Spleen (tissue), 11 donors: ENCODE measurements at regions not wholly inside any gene's neighbourhood (a gene's known extent, or its start where the extent isn't known, plus 50 kb on each side); places are given as distances from the start of the nearest gene placed in this dataset.

Experiments
- DNase-seq: peaks from one replicate; pipeline ENCODE4 v3.0.0-alpha.2; 2020
- H3K27ac ChIP-seq, 8 donors: fragments of 200-600 bp; sonication (generic) in 7 of 8; 1 replicate in 4 of 8; 2 replicates in 4 of 8; pipeline versions ENCODE4 v1.5.0 to v1.8.0; 2016 to 2021; ENCODE audit warnings: inconsistent platforms in 4 of 8, mild to moderate bottlenecking in 4 of 8, moderate library complexity in 1 of 8
- H3K27me3 ChIP-seq, 7 donors: fragments of 200-600 bp; sonication (generic) in 6 of 7; replicated peaks in 1 of 7; 1 replicate in 4 of 7; 2 replicates in 3 of 7; pipeline versions ENCODE4 v1.5.0 to v1.8.0; 2016 to 2021; ENCODE audit warnings: inconsistent platforms in 3 of 7, mild to moderate bottlenecking in 1 of 7
- H3K36me3 ChIP-seq, 6 donors: fragments of 200-600 bp; sonication (generic) in 5 of 6; 1 replicate in 4 of 6; 2 replicates in 2 of 6; pipeline versions ENCODE4 v1.5.0 to v1.8.0; 2016 to 2021; ENCODE audit warnings: inconsistent platforms in 2 of 6
- H3K4me1 ChIP-seq, 6 donors: fragments of 200-600 bp; sonication (generic) in 5 of 6; 1 replicate in 3 of 6; 2 replicates in 3 of 6; pipeline versions ENCODE4 v1.5.0 to v1.8.0; 2016 to 2021; ENCODE audit warnings: inconsistent platforms in 3 of 6
- H3K4me3 ChIP-seq, 8 donors: fragments of 200-600 bp; sonication (generic) in 7 of 8; 1 replicate in 4 of 8; 2 replicates in 4 of 8; pipeline versions ENCODE4 v1.5.0 to v1.8.0; 2016 to 2021; ENCODE audit warnings: inconsistent platforms in 4 of 8, mild to moderate bottlenecking in 4 of 8, moderate library complexity in 2 of 8
- H3K9me3 ChIP-seq, 8 donors: fragments of 200-600 bp; sonication (generic) in 7 of 8; 1 replicate in 4 of 8; 2 replicates in 4 of 8; pipeline versions ENCODE4 v1.5.0 to v1.8.0; 2016 to 2021; ENCODE audit warnings: inconsistent platforms in 4 of 8
- CTCF ChIP-seq, 11 experiments: fragments of 200-600 bp in 7 of 11; fragments of 450-650 bp in 4 of 11; sonication (generic) in 4 of 11; IDR thresholded peaks in 8 of 11; conservative IDR thresholded peaks in 3 of 11; 1 replicate in 7 of 11; 2 replicates in 4 of 11; pipeline versions ENCODE4 v1.4.0 to v1.8.0; 2016 to 2021; ENCODE audit warnings: antibody characterized with exemption in 11 of 11, inconsistent platforms in 4 of 11, mild to moderate bottlenecking in 1 of 11
- POLR2A ChIP-seq, 3 donors: fragments of 450-650 bp; IDR thresholded peaks; one replicate each; pipeline ENCODE4 v1.5.1; 2017; ENCODE audit warnings: antibody characterized with exemption in 3 of 3, mild to moderate bottlenecking in 1 of 3
- POLR2AphosphoS5 ChIP-seq, 3 donors: sonication (generic); formaldehyde crosslinking; IDR thresholded peaks; one replicate each; pipeline ENCODE4 v1.5.1; 2017; ENCODE audit warnings: antibody characterized with exemption in 3 of 3
- WGBS, 5 donors: extraction: QIAGEN DNeasy Blood & Tissue Kit in 3 of 5; methylation state at CpG; one replicate each; pipeline versions ENCODE4 v1.1.5 to v1.1.7; 2013 to 2018; 5-methylcytosine and 5-hydroxymethylcytosine counted together
- intact Hi-C: fragments of 100-400 bp; cut with DNase I; formaldehyde crosslinking; loops from one replicate; pipeline ENCODE4 v1.15.0; 2023; ENCODE audit warnings: low total_unique reads
- donor health status: healthy with polysubstance abuse.
- donor health status: DM: no; HTN: no; CAD: no; lungs with moderate emphysema.
- donor health status: DM: no; HTN: no; CAD: no.
- donor health status: Bipolar disorder and iron deficiency.
- donor health status: healthy.
- donor health status: DM: no; HTN: no; CAD: no.
- donor health status: DM: yes; HTN: yes; CAD: no.

- intact Hi-C loops: no loop called here
- H3K27ac ChIP-seq: no peak overlapping the region
- no peaks in the 10 kb centered on the region for H3K27me3 ChIP-seq
- WGBS, 5 donors: 88 to 97% (median 95%) methylated on average over 2 of the region's 2 CpGs
- TF ChIP-seq CTCF (IDR thresholded peaks at IDR 0.05 in 8 of 11, conservative IDR thresholded peaks at IDR 0.05 in 3 of 11) (no peak), POLR2A (IDR thresholded peaks at IDR 0.05) (no peak), POLR2AphosphoS5 (IDR thresholded peaks at IDR 0.05) (no peak)
- no peaks in the 10 kb centered on the region for H3K4me1 ChIP-seq
- no peak overlapping the region for H3K4me3 ChIP-seq
- no peak for DNase-seq
- no peaks in the 10 kb centered on the region for H3K36me3 ChIP-seq
- H3K9me3 ChIP-seq: peaks cover 0 to 13% (median 0%) of the 10 kb centered on the region in 8 donors
Observed at GRCh38 chr1:82870332-82870731, 1069.6 kb downstream of the ADGRL2 start.

- H3K9me3 ChIP-seq: peaks cover 0 to 9% (median 0%) of the 10 kb centered on the region in 8 donors
- WGBS, 5 donors: 74 to 86% (median 79%) methylated on average over 4 of the region's 4 CpGs
- H3K4me1 ChIP-seq: no peaks in the 10 kb centered on the region
- H3K36me3 ChIP-seq: no peaks in the 10 kb centered on the region
- H3K27ac ChIP-seq: no peak overlapping the region
- H3K4me3 ChIP-seq: no peak overlapping the region
- intact Hi-C loops: no loop called here
- DNase-seq: no peak
- H3K27me3 ChIP-seq: no peaks in the 10 kb centered on the region
- TF ChIP-seq POLR2A (IDR thresholded peaks at IDR 0.05): no peak
- TF ChIP-seq CTCF (IDR thresholded peaks at IDR 0.05 in 8 of 11, conservative IDR thresholded peaks at IDR 0.05 in 3 of 11): no peak
- TF ChIP-seq POLR2AphosphoS5 (IDR thresholded peaks at IDR 0.05): no peak
Observed at GRCh38 chr1:82867781-82868180, 1067.0 kb downstream of the ADGRL2 start.

- WGBS, 5 donors: 78 to 91% (median 89%) methylated on average over 2 of the region's 2 CpGs
- TF ChIP-seq POLR2AphosphoS5 (IDR thresholded peaks at IDR 0.05) (no peak), CTCF (IDR thresholded peaks at IDR 0.05 in 8 of 11, conservative IDR thresholded peaks at IDR 0.05 in 3 of 11) (no peak), POLR2A (IDR thresholded peaks at IDR 0.05) (no peak)
- no peak for DNase-seq
- Histone ChIP-seq H3K4me1 (no peaks in the 10 kb centered on the region), H3K27ac (no peak overlapping the region), H3K4me3 (no peak overlapping the region), H3K36me3 (no peaks in the 10 kb centered on the region), H3K9me3 (peaks cover 0 to under 1% (median 0%) of the 10 kb centered on the region in 8 donors), H3K27me3 (no peaks in the 10 kb centered on the region)
- intact Hi-C loops: no loop called here
Observed at GRCh38 chr1:82861749-82862148, 1061.0 kb downstream of the ADGRL2 start.

- Histone ChIP-seq H3K9me3 (peaks cover 0 to 5% (median 0%) of the 10 kb centered on the region in 8 donors), H3K4me1 (no peaks in the 10 kb centered on the region), H3K27ac (no peak overlapping the region), H3K4me3 (no peak overlapping the region), H3K36me3 (no peaks in the 10 kb centered on the region), H3K27me3 (no peaks in the 10 kb centered on the region)
- 65 to 85% (median 76%) methylated on average over 4 of the region's 4 CpGs for WGBS, 5 donors
- DNase-seq: no peak
- TF ChIP-seq CTCF (IDR thresholded peaks at IDR 0.05 in 8 of 11, conservative IDR thresholded peaks at IDR 0.05 in 3 of 11) (no peak), POLR2AphosphoS5 (IDR thresholded peaks at IDR 0.05) (no peak), POLR2A (IDR thresholded peaks at IDR 0.05) (no peak)
- intact Hi-C loops: no loop called here
Observed at GRCh38 chr1:82858031-82858430, 1057.3 kb downstream of the ADGRL2 start.
